ENCODE measurements at regions not wholly inside any gene's neighbourhood (a gene's known extent, or its start where the extent isn't known, plus 50 kb on each side); places are given as distances from the start of the nearest gene placed in this dataset.

GRCh38 chr11:25902476-25902875, 429.5 kb upstream of the ANO3 start:
- no peak for TF ChIP-seq POLR2A (IDR thresholded peaks at IDR 0.05; ENCODE audit: low read depth, low read length)
- no peak for FAIRE-seq

GRCh38 chr11:25908726-25909125, 423.2 kb upstream of the ANO3 start:
- no peak for DNase-seq (ENCODE audit: insufficient read length, low spot score)
- TF ChIP-seq POLR2A (IDR thresholded peaks at IDR 0.05; ENCODE audit: low read depth, low read length): no peak
- FAIRE-seq: no peak

More at GRCh38 chr11:25902476-25902875, 429.5 kb upstream of the ANO3 start:
- no peak for DNase-seq (ENCODE audit: insufficient read length, low spot score)

GRCh38 chr11:25910086-25910485, 421.8 kb upstream of the ANO3 start:
- TF ChIP-seq POLR2A (IDR thresholded peaks at IDR 0.05; ENCODE audit: low read depth, low read length): no peak
- FAIRE-seq (no peak), DNase-seq (ENCODE audit: insufficient read length, low spot score) (no peak)

GRCh38 chr11:25920356-25920755, 411.6 kb upstream of the ANO3 start:
- no peak for DNase-seq (ENCODE audit: insufficient read length, low spot score)
- no peak for FAIRE-seq
- no peak for TF ChIP-seq POLR2A (IDR thresholded peaks at IDR 0.05; ENCODE audit: low read depth, low read length)

GRCh38 chr11:25924586-25924985, 407.3 kb upstream of the ANO3 start:
- no peak for FAIRE-seq
- TF ChIP-seq POLR2A (IDR thresholded peaks at IDR 0.05; ENCODE audit: low read depth, low read length): no peak

GRCh38 chr11:25925359-25925758, 406.6 kb upstream of the ANO3 start:
- DNase-seq (ENCODE audit: insufficient read length, low spot score) (no peak), FAIRE-seq (no peak)
- no peak for TF ChIP-seq POLR2A (IDR thresholded peaks at IDR 0.05; ENCODE audit: low read depth, low read length)

More at GRCh38 chr11:25924586-25924985, 407.3 kb upstream of the ANO3 start:
- DNase-seq (ENCODE audit: insufficient read length, low spot score): no peak

- no peak for FAIRE-seq
- no peak for DNase-seq (ENCODE audit: insufficient read length, low spot score)
- TF ChIP-seq POLR2A (IDR thresholded peaks at IDR 0.05; ENCODE audit: low read depth, low read length): no peak
Observed at GRCh38 chr11:25927411-25927953, 404.4 kb upstream of the ANO3 start.

- FAIRE-seq: no peak
- TF ChIP-seq POLR2A (IDR thresholded peaks at IDR 0.05; ENCODE audit: low read depth, low read length): no peak
- no peak for DNase-seq (ENCODE audit: insufficient read length, low spot score)
Observed at GRCh38 chr11:25928076-25928475, 403.9 kb upstream of the ANO3 start.

- TF ChIP-seq POLR2A (IDR thresholded peaks at IDR 0.05; ENCODE audit: low read depth, low read length): no peak
Observed at GRCh38 chr11:25938952-25939351, 393.0 kb upstream of the ANO3 start.

GRCh38 chr11:25939691-25940090, 392.2 kb upstream of the ANO3 start:
- DNase-seq (ENCODE audit: insufficient read length, low spot score) (no peak), FAIRE-seq (no peak)
- no peak for TF ChIP-seq POLR2A (IDR thresholded peaks at IDR 0.05; ENCODE audit: low read depth, low read length)

More at GRCh38 chr11:25938952-25939351, 393.0 kb upstream of the ANO3 start:
- no peak for DNase-seq (ENCODE audit: insufficient read length, low spot score)
- FAIRE-seq: no peak

- FAIRE-seq: no peak
Observed at GRCh38 chr11:25941353-25941752, 390.6 kb upstream of the ANO3 start.

GRCh38 chr11:25943031-25943430, 388.9 kb upstream of the ANO3 start:
- FAIRE-seq (no peak), DNase-seq (ENCODE audit: insufficient read length, low spot score) (no peak)
- no peak for TF ChIP-seq POLR2A (IDR thresholded peaks at IDR 0.05; ENCODE audit: low read depth, low read length)

More at GRCh38 chr11:25941353-25941752, 390.6 kb upstream of the ANO3 start:
- no peak for TF ChIP-seq POLR2A (IDR thresholded peaks at IDR 0.05; ENCODE audit: low read depth, low read length)
- DNase-seq (ENCODE audit: insufficient read length, low spot score): no peak

GRCh38 chr11:25943777-25944661, 387.9 kb upstream of the ANO3 start:
- DNase-seq (ENCODE audit: insufficient read length, low spot score): no peak
- TF ChIP-seq POLR2A (IDR thresholded peaks at IDR 0.05; ENCODE audit: low read depth, low read length): no peak
- no peak for FAIRE-seq

- FAIRE-seq (no peak), DNase-seq (ENCODE audit: insufficient read length, low spot score) (no peak)
- no peak for TF ChIP-seq POLR2A (IDR thresholded peaks at IDR 0.05; ENCODE audit: low read depth, low read length)
Observed at GRCh38 chr11:25949918-25950317, 382.0 kb upstream of the ANO3 start.

- no peak for DNase-seq (ENCODE audit: insufficient read length, low spot score)
- TF ChIP-seq POLR2A (IDR thresholded peaks at IDR 0.05; ENCODE audit: low read depth, low read length): no peak
- no peak for FAIRE-seq
Observed at GRCh38 chr11:25953006-25953405, 378.9 kb upstream of the ANO3 start.

Measured in H54 (cell line).